H9 (cell line): ENCODE measurements at regions not wholly inside any gene's neighbourhood (a gene's known extent, or its start where the extent isn't known, plus 50 kb on each side); places are given as distances from the start of the nearest gene placed in this dataset.

Experiments
- DNase-seq: peaks from one replicate; pipeline ENCODE4 v3.0.0-alpha.2; 2017
- H2AFZ ChIP-seq: one replicate; pipeline ENCODE4 v1.6.1; 2013; ENCODE audit warnings: mild to moderate bottlenecking, low read length, control low read depth, moderate library complexity
- H2AK5ac ChIP-seq: 2 replicates; pipeline ENCODE4 v1.6.1; 2013; ENCODE audit warnings: low read length, control low read depth, mixed read lengths; ENCODE audit not compliant: insufficient read length
- H2BK120ac ChIP-seq: one replicate; pipeline ENCODE4 v1.6.1; 2013; ENCODE audit warnings: low read depth, mild to moderate bottlenecking, low read length, control low read depth, inconsistent platforms; ENCODE audit not compliant: poor library complexity, severe bottlenecking
- H2BK12ac ChIP-seq: 2 replicates; pipeline ENCODE4 v1.6.1; 2013; ENCODE audit warnings: low read length, control low read depth, mixed read lengths, low read depth; ENCODE audit not compliant: insufficient read length
- H2BK15ac ChIP-seq: 2 replicates; pipeline ENCODE4 v1.6.1; 2013; ENCODE audit warnings: low read depth, low read length, control low read depth
- H2BK20ac ChIP-seq: one replicate; pipeline ENCODE4 v1.6.1; 2013; ENCODE audit warnings: low read depth, mild to moderate bottlenecking, low read length, control low read depth, inconsistent platforms; ENCODE audit not compliant: poor library complexity, severe bottlenecking
- H2BK5ac ChIP-seq: 2 replicates; pipeline ENCODE4 v1.6.1; 2013; ENCODE audit warnings: low read length, control low read depth, mixed read lengths; ENCODE audit not compliant: insufficient read length
- H3K14ac ChIP-seq: 2 replicates; pipeline ENCODE4 v1.6.1; 2013; ENCODE audit warnings: low read length, control low read depth; ENCODE audit not compliant: insufficient read depth
- H3K18ac ChIP-seq: 2 replicates; pipeline ENCODE4 v1.6.1; 2013; ENCODE audit warnings: low read depth, mild to moderate bottlenecking, mixed read lengths, low read length, control low read depth; ENCODE audit not compliant: insufficient read length
- H3K23ac ChIP-seq: 2 replicates; pipeline ENCODE4 v1.6.1; 2013; ENCODE audit warnings: low read length, control low read depth, mixed read lengths, low read depth; ENCODE audit not compliant: insufficient read length
- H3K23me2 ChIP-seq: 2 replicates; pipeline ENCODE4 v1.6.1; 2013; ENCODE audit warnings: low read depth, mild to moderate bottlenecking, mixed read lengths, low read length, control low read depth; ENCODE audit not compliant: insufficient read length, poor library complexity, severe bottlenecking
- H3K27ac ChIP-seq: 2 replicates; pipeline ENCODE4 v1.5.1; 2013; ENCODE audit warnings: low read length, control low read depth, mixed read lengths, low read depth; ENCODE audit not compliant: insufficient read length
- H3K27me3 ChIP-seq: 2 replicates; pipeline ENCODE4 v1.6.1; 2013; ENCODE audit warnings: low read length, control low read depth, inconsistent platforms; ENCODE audit not compliant: insufficient read depth
- H3K4ac ChIP-seq: 2 replicates; pipeline ENCODE4 v1.6.1; 2013; ENCODE audit warnings: low read depth, mild to moderate bottlenecking, control low read depth, inconsistent platforms, low read length, moderate library complexity
- H3K4me1 ChIP-seq: 2 replicates; pipeline ENCODE4 v1.6.1; 2013; ENCODE audit warnings: low read length, control low read depth, inconsistent platforms; ENCODE audit not compliant: insufficient read depth
- H3K4me2 ChIP-seq: 2 replicates; pipeline ENCODE4 v1.6.1; 2013; ENCODE audit warnings: low read length, control low read depth, mixed read lengths; ENCODE audit not compliant: insufficient read length, insufficient read depth
- H3K56ac ChIP-seq: 2 replicates; pipeline ENCODE4 v1.6.1; 2013; ENCODE audit warnings: low read depth, mild to moderate bottlenecking, mixed read lengths, low read length, control low read depth; ENCODE audit not compliant: insufficient read length
- H3K79me1 ChIP-seq: 2 replicates; pipeline ENCODE4 v1.6.1; 2013; ENCODE audit warnings: low read depth, mild to moderate bottlenecking, moderate library complexity, low read length, control low read depth, inconsistent platforms; ENCODE audit not compliant: insufficient read depth, poor library complexity, severe bottlenecking
- H3K79me2 ChIP-seq: 2 replicates; pipeline ENCODE4 v1.6.1; 2013; ENCODE audit warnings: low read length, control low read depth, inconsistent platforms; ENCODE audit not compliant: insufficient read depth
- H3K9ac ChIP-seq: 2 replicates; pipeline ENCODE4 v1.6.1; 2013; ENCODE audit warnings: low read length, control low read depth, mixed read lengths; ENCODE audit not compliant: insufficient read length; ENCODE audit errors: extremely low read depth
- H3K9me3 ChIP-seq: one replicate; pipeline ENCODE4 v1.6.1; 2013; ENCODE audit warnings: low read depth, low read length, inconsistent platforms; ENCODE audit not compliant: control insufficient read depth
- H3T11ph ChIP-seq: one replicate; pipeline ENCODE4 v1.6.1; 2013; ENCODE audit warnings: mild to moderate bottlenecking, low read length, control low read depth, inconsistent platforms
- H4K20me1 ChIP-seq: one replicate; pipeline ENCODE4 v1.6.1; 2013; ENCODE audit not compliant: control insufficient read depth, insufficient read length, insufficient read depth
- H4K5ac ChIP-seq: 2 replicates; pipeline ENCODE4 v1.6.1; 2013; ENCODE audit warnings: low read depth, mild to moderate bottlenecking, mixed read lengths, low read length, control low read depth; ENCODE audit not compliant: insufficient read length
- H4K8ac ChIP-seq: replicated peaks from 2 replicates; pipeline ENCODE4 v1.6.1; 2013; ENCODE audit warnings: low read length, control low read depth, mixed read lengths, low read depth; ENCODE audit not compliant: insufficient read length
- H4K91ac ChIP-seq: 2 replicates; pipeline ENCODE4 v1.6.1; 2013; ENCODE audit warnings: low read depth, mild to moderate bottlenecking, moderate library complexity, mixed read lengths, low read length, control low read depth; ENCODE audit not compliant: insufficient read length
- H3K27ac Mint-ChIP-seq, 3 experiments: 2 replicates in 2 of 3; 3 replicates in 1 of 3; pipeline ENCODE4 v1.8.0; 2020 to 2021; ENCODE audit warnings: mixed read lengths in 3 of 3, mild to moderate bottlenecking in 1 of 3, moderate library complexity in 1 of 3
- H3K27me3 Mint-ChIP-seq: 2 replicates; pipeline ENCODE4 v1.8.0; 2021; ENCODE audit warnings: low read depth, mild to moderate bottlenecking, moderate library complexity, mixed read lengths
- H3K36me3 Mint-ChIP-seq, 3 experiments: 2 replicates in 2 of 3; 3 replicates in 1 of 3; pipeline ENCODE4 v1.8.0; 2020 to 2021; ENCODE audit warnings: low read depth in 3 of 3, mixed read lengths in 3 of 3; ENCODE audit not compliant: insufficient read depth in 1 of 3
- H3K4me1 Mint-ChIP-seq, 2 experiments: 2 replicates each; pipeline ENCODE4 v1.8.0; 2020; ENCODE audit warnings: mixed read lengths in 2 of 2
- H3K4me3 Mint-ChIP-seq, 2 experiments: 2 replicates in 1 of 2; 3 replicates in 1 of 2; pipeline ENCODE4 v1.8.0; 2020 to 2021; ENCODE audit warnings: mild to moderate bottlenecking in 2 of 2, mixed read lengths in 2 of 2, moderate library complexity in 1 of 2
- H3K9me3 Mint-ChIP-seq, 2 experiments: 2 replicates in 1 of 2; 3 replicates in 1 of 2; pipeline ENCODE4 v1.8.0; 2020; ENCODE audit warnings: mild to moderate bottlenecking in 2 of 2, mixed read lengths in 2 of 2, moderate library complexity in 1 of 2
- WGBS: extraction: QIAGEN DNeasy Blood & Tissue Kit; methylation state at CpG from one replicate; pipeline ENCODE4 v1.1.7; 2013; ENCODE audit warnings: missing lambda C conversion rate, low lambda C conversion rate, mixed read lengths; ENCODE audit not compliant: insufficient read length; ENCODE audit errors: extremely low coverage; 5-methylcytosine and 5-hydroxymethylcytosine counted together
- TF ChIP-seq, protein P1 (sequence below): fragments of 200-600 bp; sonication (generic); conservative IDR thresholded peaks from 3 replicates; pipeline ENCODE4 v1.8.0; 2021; ENCODE audit warnings: antibody characterized with exemption, mild to moderate bottlenecking

DNA sequence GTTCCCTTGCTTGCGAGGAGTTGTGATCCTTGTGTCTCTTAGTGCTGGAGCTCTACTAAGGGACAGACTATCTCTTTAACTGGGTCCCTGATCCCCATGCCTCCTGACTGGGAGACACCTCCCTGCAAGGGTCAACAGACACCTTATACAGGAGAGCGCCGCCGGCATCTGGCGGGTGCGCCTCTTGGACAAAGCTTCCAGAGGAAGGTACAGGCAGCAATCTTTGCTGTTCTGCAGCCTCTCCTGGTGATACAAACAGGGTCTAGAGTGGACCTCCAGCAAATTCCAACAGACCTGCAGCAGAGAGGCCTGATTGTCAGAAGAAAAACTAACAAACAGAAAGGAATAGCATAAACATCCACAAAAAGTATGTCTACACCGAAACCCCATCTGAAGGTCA lies 115.6 kb upstream of the ITM2A start:
- H3K56ac ChIP-seq: no peak overlapping the region
- WGBS: no CpG with 5 or more reads among the region's 7 CpGs
- peaks cover 78 to 84% of the 10 kb centered on the region in 2 experiments for H3K9me3 Mint-ChIP-seq

More for the DNA sequence above, 115.6 kb upstream of the ITM2A start:
- Histone ChIP-seq H3K4ac (no peak overlapping the region), H3K27ac (no peak overlapping the region), H2BK12ac (no peak overlapping the region), H2AK5ac (no peak overlapping the region), H2BK120ac (no peak overlapping the region), H4K20me1 (no peaks in the 10 kb centered on the region), H3K14ac (no peak overlapping the region), H3K4me1 (no peaks in the 10 kb centered on the region), H3K23me2 (no peaks in the 10 kb centered on the region), H4K91ac (no peak overlapping the region), H2BK5ac (no peak overlapping the region), H3K27me3 (no peaks in the 10 kb centered on the region), H3K4me2 (no peak overlapping the region), H3K23ac (no peak overlapping the region), H2BK15ac (no peak overlapping the region), H4K5ac (no peak overlapping the region), H3K9ac (no peak overlapping the region), H3K79me1 (no peaks in the 10 kb centered on the region), H3T11ph (no peak overlapping the region), H2BK20ac (no peak overlapping the region), H3K79me2 (no peaks in the 10 kb centered on the region), H4K8ac (no peak overlapping the region), H3K9me3 (peaks cover 10% of the 10 kb centered on the region), H2AFZ (no peak overlapping the region), H3K18ac (no peak overlapping the region)
- no peaks in the 10 kb centered on the region for H3K4me1 Mint-ChIP-seq
- TF ChIP-seq, protein P1, sequence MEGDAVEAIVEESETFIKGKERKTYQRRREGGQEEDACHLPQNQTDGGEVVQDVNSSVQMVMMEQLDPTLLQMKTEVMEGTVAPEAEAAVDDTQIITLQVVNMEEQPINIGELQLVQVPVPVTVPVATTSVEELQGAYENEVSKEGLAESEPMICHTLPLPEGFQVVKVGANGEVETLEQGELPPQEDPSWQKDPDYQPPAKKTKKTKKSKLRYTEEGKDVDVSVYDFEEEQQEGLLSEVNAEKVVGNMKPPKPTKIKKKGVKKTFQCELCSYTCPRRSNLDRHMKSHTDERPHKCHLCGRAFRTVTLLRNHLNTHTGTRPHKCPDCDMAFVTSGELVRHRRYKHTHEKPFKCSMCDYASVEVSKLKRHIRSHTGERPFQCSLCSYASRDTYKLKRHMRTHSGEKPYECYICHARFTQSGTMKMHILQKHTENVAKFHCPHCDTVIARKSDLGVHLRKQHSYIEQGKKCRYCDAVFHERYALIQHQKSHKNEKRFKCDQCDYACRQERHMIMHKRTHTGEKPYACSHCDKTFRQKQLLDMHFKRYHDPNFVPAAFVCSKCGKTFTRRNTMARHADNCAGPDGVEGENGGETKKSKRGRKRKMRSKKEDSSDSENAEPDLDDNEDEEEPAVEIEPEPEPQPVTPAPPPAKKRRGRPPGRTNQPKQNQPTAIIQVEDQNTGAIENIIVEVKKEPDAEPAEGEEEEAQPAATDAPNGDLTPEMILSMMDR: no peak
- no peak for DNase-seq
- no peaks in the 10 kb centered on the region; a peak in 2 of 7 replicates for H3K36me3 Mint-ChIP-seq
- H3K4me3 Mint-ChIP-seq: no peak overlapping the region
- H3K27ac Mint-ChIP-seq: no peak overlapping the region
- H3K27me3 Mint-ChIP-seq: no peaks in the 10 kb centered on the region
